Panc1 (cell line): ENCODE measurements at regions not wholly inside any gene's neighbourhood (a gene's known extent, or its start where the extent isn't known, plus 50 kb on each side); places are given as distances from the start of the nearest gene placed in this dataset.

Source experiments
- ATAC-seq: fragments of 200-7000 bp; cut with Tn5 transposase; 2 replicates; pipeline ENCODE4 v1.9.1; 2020; ENCODE audit warnings: mild to moderate bottlenecking, moderate library complexity
- BruUV-seq: library from RNA; stranded (reverse); fragments of 400-500 nt; replicated peaks from 2 replicates; lab custom pipeline; 2021; lab: Mats Ljungman, UMichigan
- CTCF ChIA-PET: fragments of 300-600 bp; sonication (Branson Sonifier 250); formaldehyde crosslinking; loops from one replicate; lab custom pipeline; 2022; ENCODE audit warnings: antibody characterized with exemption; lab: Charles Lee
- POLR2A ChIA-PET: fragments of 300-600 bp; sonication (Branson Sonifier 250); formaldehyde crosslinking; loops from one replicate; lab custom pipeline; 2022; ENCODE audit warnings: antibody characterized with exemption; lab: Charles Lee
- DNase-seq: peaks from one replicate; pipeline ENCODE4 v3.0.0-alpha.2; 2010; ENCODE audit warnings: low read depth, low spot score
- H3K27ac ChIP-seq: 2 replicates; pipeline ENCODE4 v1.5.1; 2011; ENCODE audit warnings: mild to moderate bottlenecking, low read length, inconsistent platforms
- H3K27me3 ChIP-seq: fragments of 200-500 bp; sonication (Bioruptor generic); 2 replicates; pipeline ENCODE4 v1.6.0; 2014; ENCODE audit warnings: low read length, inconsistent platforms; ENCODE audit not compliant: control insufficient read depth, insufficient read depth
- H3K36me3 ChIP-seq: fragments of 200-500 bp; sonication (Bioruptor generic); 2 replicates; pipeline ENCODE4 v1.5.1; 2014; ENCODE audit warnings: inconsistent platforms, mild to moderate bottlenecking, low read length, moderate library complexity; ENCODE audit not compliant: control insufficient read depth, insufficient read depth
- H3K4me1 ChIP-seq: 2 replicates; pipeline ENCODE4 v1.5.1; 2011; ENCODE audit warnings: inconsistent platforms, mild to moderate bottlenecking, low read length, moderate library complexity; ENCODE audit not compliant: control insufficient read depth, insufficient read depth
- H3K4me3 ChIP-seq, 2 experiments: 2 replicates each; pipeline ENCODE4 v1.5.1; 2011 to 2012; ENCODE audit warnings: low read depth in 2 of 2, low read length in 2 of 2, mild to moderate bottlenecking in 2 of 2, inconsistent platforms in 1 of 2, moderate library complexity in 1 of 2
- H3K9me3 ChIP-seq: fragments of 200-500 bp; sonication (Bioruptor generic); 2 replicates; pipeline ENCODE4 v1.5.1; 2014; ENCODE audit warnings: low read depth, mild to moderate bottlenecking, inconsistent platforms, low read length, moderate library complexity; ENCODE audit not compliant: control insufficient read depth, insufficient read depth
- CTCF ChIP-seq: fragments of 450-650 bp; IDR thresholded peaks from 2 replicates; pipeline ENCODE4 v1.5.1; 2017; ENCODE audit warnings: mild to moderate bottlenecking
- POLR2AphosphoS5 ChIP-seq: IDR thresholded peaks from 2 replicates; pipeline ENCODE4 v1.6.1; 2012; ENCODE audit warnings: mild to moderate bottlenecking, low read depth, low read length, moderate library complexity
- REST ChIP-seq, 2 experiments: IDR thresholded peaks; 2 replicates each; pipeline ENCODE4 v1.6.1; 2011 to 2012; ENCODE audit warnings: low read depth in 2 of 2, control low read depth in 1 of 2, low read length in 1 of 2, mild to moderate bottlenecking in 1 of 2, moderate library complexity in 1 of 2; ENCODE audit not compliant: insufficient read depth in 1 of 2
- SIN3A ChIP-seq: IDR thresholded peaks from 2 replicates; pipeline ENCODE4 v1.6.1; 2012; ENCODE audit warnings: low read depth, mild to moderate bottlenecking, low read length, moderate library complexity, borderline replicate concordance; ENCODE audit not compliant: insufficient read depth
- TCF7L2 ChIP-seq: IDR thresholded peaks from 2 replicates; pipeline ENCODE4 v1.6.1; 2011; ENCODE audit warnings: mild to moderate bottlenecking, low read depth, low read length, inconsistent platforms
- in situ Hi-C: cut with HindIII; loops from 2 replicates; pipeline ENCODE4 v1.10.0; 2016; ENCODE audit warnings: low sequenced_read_pairs, low pct_unique_long_range_greater_than_20kb
- intact Hi-C: fragments of 100-400 bp; cut with micrococcal nuclease; formaldehyde crosslinking; loops from one replicate; pipeline ENCODE4 v1.10.0; 2022; ENCODE audit not compliant: unreplicated experiment

GRCh38 chrX:7294483-7294882, 146.5 kb upstream of the PUDP start:
- Histone ChIP-seq H3K4me3 (no peak overlapping the region), H3K36me3 (no peaks in the 10 kb centered on the region), H3K27me3 (no peaks in the 10 kb centered on the region), H3K4me1 (no peaks in the 10 kb centered on the region), H3K27ac (no peak overlapping the region), H3K9me3 (no peaks in the 10 kb centered on the region)
- in situ Hi-C loops (no loop called here), intact Hi-C loops (no loop called here)
- ChIA-PET POLR2A (no interaction called here), CTCF (no interaction called here)
- no peak for TF ChIP-seq SIN3A
- no peak for TF ChIP-seq POLR2AphosphoS5
- no peak for TF ChIP-seq CTCF
- TF ChIP-seq TCF7L2 = no peak
- no peak for TF ChIP-seq REST (IDR thresholded peaks at IDR 0.05; ENCODE audit: insufficient read depth in 1 of 2, low read depth in 2 of 2, low read length in 1 of 2)
- BruUV-seq = no TSS peak
- DNase-seq (no peak), ATAC-seq (no peak)

GRCh38 chrX:7286168-7286837, 138.3 kb upstream of the PUDP start:
- DNase-seq (no peak), ATAC-seq (no peak)
- no peaks in the 10 kb centered on the region for H3K36me3 ChIP-seq
- H3K4me1 ChIP-seq = no peaks in the 10 kb centered on the region
- no peaks in the 10 kb centered on the region for H3K9me3 ChIP-seq
- no peaks in the 10 kb centered on the region for H3K27me3 ChIP-seq
- ChIA-PET CTCF (no interaction called here), POLR2A (no interaction called here)
- in situ Hi-C loops = no loop called here
- TF ChIP-seq SIN3A (no peak), CTCF (no peak), POLR2AphosphoS5 (no peak), REST (IDR thresholded peaks at IDR 0.05; ENCODE audit: insufficient read depth in 1 of 2, low read depth in 2 of 2, low read length in 1 of 2) (no peak), TCF7L2 (no peak)
- H3K4me3 ChIP-seq = no peak overlapping the region
- BruUV-seq = no TSS peak
- intact Hi-C loops = no loop called here
- H3K27ac ChIP-seq = no peak overlapping the region
